NCI-H2171 (cell line): ENCODE measurements at regions not wholly inside any gene's neighbourhood (a gene's known extent, or its start where the extent isn't known, plus 50 kb on each side); places are given as distances from the start of the nearest gene placed in this dataset.

Experiments
- DNase-seq: peaks from one replicate; lab custom pipeline; 2025; lab: John Stamatoyannopoulos, UW

- no peak for DNase-seq
Observed at GRCh38 chr2:200254773-200255172, 51.7 kb upstream of the SPATS2L start.

- DNase-seq: no peak
Observed at GRCh38 chr2:200255549-200255948, 50.9 kb upstream of the SPATS2L start.
